Activated T-cell treated with anti-CD3 and anti-CD28 coated beads, Interleukin-2, amount 50 U/mL, for 72 hours (primary cell): ENCODE measurements at regions not wholly inside any gene's neighbourhood (a gene's known extent, or its start where the extent isn't known, plus 50 kb on each side); places are given as distances from the start of the nearest gene placed in this dataset.
"Not testable (repeated sequence)": the region's sequence is repeated elsewhere in the genome, so short reads cannot be mapped to it uniquely, and the experiment has no call there.

Experiments
- ATAC-seq, 2 donors: fragments of 150-1000 bp; cut with Tn5 transposase; replicated peaks in 1 of 2; 2 replicates each; pipeline ENCODE4 v1.10.0; 2021; ENCODE audit warnings: moderate library complexity in 2 of 2, mild to moderate bottlenecking in 1 of 2
- DNase-seq, 2 donors: peaks; one replicate each; pipeline ENCODE4 v3.0.0; 2021 to 2022; ENCODE audit warnings: mixed read lengths in 1 of 2
- H3K27ac Mint-ChIP-seq: one replicate; pipeline ENCODE4 v1.8.0; 2022; ENCODE audit warnings: mild to moderate bottlenecking, moderate library complexity, mixed read lengths
- H3K27me3 Mint-ChIP-seq: one replicate; pipeline ENCODE4 v1.8.0; 2022; ENCODE audit warnings: low read depth, mixed read lengths
- H3K36me3 Mint-ChIP-seq, 2 donors: one replicate each; pipeline ENCODE4 v1.8.0; 2022; ENCODE audit warnings: mixed read lengths in 2 of 2, mild to moderate bottlenecking in 1 of 2; ENCODE audit not compliant: insufficient read depth in 2 of 2
- H3K4me1 Mint-ChIP-seq: one replicate; pipeline ENCODE4 v1.8.0; 2022; ENCODE audit warnings: low read depth, mixed read lengths
- H3K4me3 Mint-ChIP-seq, 2 donors: one replicate each; pipeline ENCODE4 v1.8.0; 2022; ENCODE audit warnings: mild to moderate bottlenecking in 2 of 2, mixed read lengths in 2 of 2, moderate library complexity in 2 of 2
- H3K9me3 Mint-ChIP-seq, 2 donors: one replicate each; pipeline ENCODE4 v1.8.0; 2022; ENCODE audit warnings: mixed read lengths in 2 of 2

DNA sequence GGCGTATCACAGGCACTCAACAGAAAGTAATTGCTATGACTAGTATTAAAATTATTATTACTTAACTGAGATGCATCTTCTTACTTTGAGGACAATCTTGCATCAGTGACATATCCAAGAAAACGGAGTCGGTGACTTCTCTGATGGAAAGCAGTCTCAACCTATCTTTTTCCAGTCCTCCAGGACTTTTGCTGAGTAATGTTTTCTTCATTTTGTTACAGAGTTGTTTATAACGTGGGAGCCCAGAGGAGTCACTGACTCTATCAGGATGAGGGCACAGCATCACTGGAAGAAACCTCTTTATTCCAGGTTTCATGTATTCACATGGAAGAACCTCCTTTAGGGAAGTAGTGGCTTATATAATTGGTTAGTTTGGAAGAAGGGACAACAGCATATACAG lies 51.5 kb upstream of the MELK start:
- no peak overlapping the region for H3K4me3 Mint-ChIP-seq
- H3K4me1 Mint-ChIP-seq: no peaks in the 10 kb centered on the region
- ATAC-seq: no peak
- H3K27ac Mint-ChIP-seq: no peak overlapping the region
- no peaks in the 10 kb centered on the region for H3K9me3 Mint-ChIP-seq
- H3K36me3 Mint-ChIP-seq: no peaks in the 10 kb centered on the region
- DNase-seq: no peak
- H3K27me3 Mint-ChIP-seq: no peaks in the 10 kb centered on the region

DNA sequence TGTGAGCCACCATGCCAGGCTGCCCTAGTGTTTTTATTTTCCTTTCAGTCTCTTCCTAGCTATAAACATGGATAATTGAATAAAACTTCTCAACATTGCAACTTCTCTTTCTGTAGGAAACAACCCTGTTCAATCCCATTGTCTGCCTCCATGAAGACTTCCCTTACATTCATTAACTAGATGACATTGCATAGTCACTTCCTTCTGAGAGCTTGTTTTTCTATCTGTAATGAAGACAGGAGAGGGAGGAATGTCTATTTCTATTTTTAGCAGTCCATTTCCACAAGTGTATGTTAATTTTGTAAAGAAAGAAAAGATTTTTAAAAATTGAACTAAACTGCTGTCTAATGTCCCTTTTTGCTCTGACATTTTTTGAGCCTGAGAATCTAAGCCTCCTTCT lies 55.6 kb upstream of the MELK start:
- Mint-ChIP-seq H3K36me3 (no peaks in the 10 kb centered on the region), H3K27ac (no peak overlapping the region), H3K4me1 (no peaks in the 10 kb centered on the region), H3K27me3 (no peaks in the 10 kb centered on the region), H3K4me3 (no peak overlapping the region), H3K9me3 (no peaks in the 10 kb centered on the region)
- ATAC-seq (no peak), DNase-seq (no peak)

DNA sequence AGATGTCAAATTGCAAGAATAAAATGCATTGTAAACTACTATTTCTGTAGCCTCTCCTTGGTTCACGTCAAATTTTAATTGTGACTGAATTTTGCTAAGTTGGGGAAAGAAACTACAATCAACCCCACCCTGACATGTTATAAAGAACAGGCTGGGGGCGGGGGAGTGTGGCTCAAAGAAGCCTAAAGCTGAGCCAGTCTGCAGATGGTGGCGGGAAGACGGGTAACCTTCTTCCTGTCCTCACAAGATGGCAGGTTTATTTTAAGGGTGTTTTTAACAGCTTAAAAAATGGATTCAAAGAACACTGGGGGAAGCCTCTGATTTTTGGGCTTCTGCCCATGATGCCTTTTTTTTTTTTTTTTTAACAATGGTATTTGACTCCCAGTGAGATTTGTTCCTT lies 68.5 kb upstream of the MELK start:
- no peaks in the 10 kb centered on the region for H3K36me3 Mint-ChIP-seq
- no peak overlapping the region for H3K27ac Mint-ChIP-seq
- H3K27me3 Mint-ChIP-seq: no peaks in the 10 kb centered on the region
- H3K4me3 Mint-ChIP-seq: no peak overlapping the region
- no peaks in the 10 kb centered on the region for H3K9me3 Mint-ChIP-seq
- ATAC-seq (no peak), DNase-seq (no peak)
- H3K4me1 Mint-ChIP-seq: peaks cover 15% of the 10 kb centered on the region

DNA sequence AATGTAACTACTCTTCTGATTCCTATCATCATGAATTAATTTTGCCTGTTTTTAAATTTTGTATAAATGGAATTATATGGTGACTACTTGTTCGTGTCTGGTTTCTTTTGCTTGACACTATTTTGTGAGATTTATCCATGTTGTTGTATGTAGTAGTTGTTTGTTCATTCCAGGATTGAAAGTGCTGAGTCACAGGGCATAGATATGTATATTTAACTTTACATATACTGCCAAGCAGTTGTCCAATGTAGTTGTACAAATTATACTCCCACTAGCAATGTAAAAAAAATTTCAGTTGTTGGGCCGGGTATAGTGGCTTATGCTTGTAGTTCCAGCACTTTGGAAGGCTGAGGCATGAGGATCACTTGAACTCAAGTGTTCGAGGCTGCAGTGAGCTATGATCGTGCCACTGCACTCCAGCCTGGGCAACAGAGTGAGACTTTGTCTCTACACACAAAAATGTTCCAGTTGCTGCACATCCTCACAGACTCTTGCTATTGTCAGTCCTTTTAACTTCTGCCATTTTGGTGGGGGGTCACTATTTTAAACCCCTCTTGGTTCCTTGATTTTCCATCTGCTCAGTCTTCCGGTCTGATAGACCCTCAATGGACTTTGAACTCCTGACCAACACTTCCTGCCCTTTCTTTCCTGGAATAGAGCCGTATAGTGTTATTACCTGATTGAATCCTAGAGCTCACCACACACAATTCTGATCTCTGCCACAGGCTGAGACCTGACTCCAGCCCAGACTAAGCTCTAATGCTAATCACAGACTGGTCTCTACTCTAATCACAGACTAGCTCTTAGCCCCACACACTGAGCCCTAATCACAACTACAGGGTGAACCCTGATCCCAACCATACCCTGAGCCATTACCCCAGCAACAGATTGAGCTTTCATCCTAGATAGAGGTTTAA lies 69.3 kb upstream of the MELK start:
- Mint-ChIP-seq H3K9me3 (no peaks in the 10 kb centered on the region), H3K27me3 (no peaks in the 10 kb centered on the region), H3K4me3 (peak overlapping the region in 1 of 2 donors; percentile 1), H3K27ac (no peak overlapping the region), H3K36me3 (no peaks in the 10 kb centered on the region), H3K4me1 (peaks cover 15% of the 10 kb centered on the region)
- DNase-seq: no peak
- ATAC-seq: peak; percentile 51 to 58

DNA sequence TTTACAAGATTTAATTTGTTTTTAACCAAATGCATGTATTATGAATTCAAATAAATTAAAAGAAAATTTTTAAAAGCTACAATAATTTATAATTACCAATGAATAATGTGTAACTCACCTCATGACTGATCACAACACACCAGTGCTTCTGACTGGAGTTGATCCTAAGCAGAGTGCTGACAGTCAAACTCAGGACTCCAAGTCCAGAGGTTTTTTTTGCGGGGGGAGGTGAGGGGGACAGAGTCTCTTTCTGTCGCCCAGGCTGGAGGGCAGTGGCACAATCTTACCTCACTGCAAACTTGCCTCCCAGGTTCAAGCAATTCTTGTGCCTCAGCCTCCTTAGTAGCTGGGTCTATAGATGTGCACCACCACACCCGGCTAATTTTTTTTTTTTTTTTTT lies 71.0 kb upstream of the MELK start:
- Mint-ChIP-seq H3K27ac (no peak overlapping the region), H3K9me3 (no peaks in the 10 kb centered on the region), H3K27me3 (no peaks in the 10 kb centered on the region)

DNA sequence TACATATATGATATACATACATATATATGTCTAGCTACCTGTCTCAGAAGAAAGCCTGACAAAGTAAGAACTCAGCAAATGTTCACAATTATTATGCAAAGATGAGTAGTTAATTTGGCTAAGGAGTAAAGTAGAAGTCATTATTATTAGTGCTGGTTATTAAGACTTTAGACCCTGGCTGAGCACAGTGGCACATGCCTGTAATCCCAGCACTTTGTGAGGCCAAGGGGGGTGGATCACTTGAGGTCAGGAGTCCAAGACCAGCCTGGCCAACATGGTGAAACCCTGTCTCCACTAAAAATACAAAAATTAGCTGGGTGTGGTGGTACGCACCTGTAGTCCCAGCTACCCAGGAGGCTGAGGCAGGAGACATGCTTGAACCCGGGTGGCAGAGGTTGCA lies 71.8 kb upstream of the MELK start:
- not testable (repeated sequence) for H3K27me3 Mint-ChIP-seq, DNase-seq, H3K4me3 Mint-ChIP-seq, ATAC-seq, H3K36me3 Mint-ChIP-seq, H3K9me3 Mint-ChIP-seq, H3K27ac Mint-ChIP-seq
- peaks cover 15% of the 10 kb centered on the region for H3K4me1 Mint-ChIP-seq

More for the DNA sequence above, 71.0 kb upstream of the MELK start:
- DNase-seq (no peak), ATAC-seq (no peak)
- Mint-ChIP-seq H3K4me3 (no peak overlapping the region), H3K36me3 (no peaks in the 10 kb centered on the region), H3K4me1 (peaks cover 15% of the 10 kb centered on the region)

DNA sequence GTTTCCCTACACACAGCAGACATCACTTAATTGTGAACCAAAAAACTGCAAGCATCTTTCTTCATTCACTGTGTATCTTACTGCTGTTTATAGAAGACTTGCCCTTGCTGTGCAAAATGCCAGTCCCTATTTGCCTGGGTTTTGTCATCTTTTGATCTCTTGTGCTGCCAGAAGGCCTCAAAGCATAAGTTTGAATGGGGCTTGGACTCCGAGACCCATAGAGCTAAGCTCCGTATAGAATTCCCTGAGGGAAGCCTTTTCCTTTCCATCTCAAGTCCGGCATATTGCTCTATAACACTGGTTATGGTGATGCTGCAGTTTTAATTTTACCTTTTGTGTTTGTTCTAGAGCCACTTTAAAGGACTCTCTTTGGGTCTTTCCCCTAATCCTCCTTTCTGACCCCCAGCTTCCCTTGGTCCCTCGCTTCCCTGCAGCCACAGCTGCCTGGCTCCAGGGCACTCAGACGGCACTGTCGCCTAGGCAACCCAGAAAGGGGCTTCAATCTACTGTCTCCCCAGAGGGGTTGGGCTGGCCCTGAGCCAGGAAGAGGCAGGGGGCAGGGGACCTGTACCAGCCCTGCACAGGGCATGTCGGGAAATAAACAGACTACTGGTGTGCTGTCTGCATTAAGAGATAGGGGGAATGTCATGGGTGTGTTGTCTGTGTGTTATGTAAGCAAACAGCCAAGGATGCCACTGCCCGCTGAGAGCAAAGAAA lies 73.4 kb upstream of the MELK start:
- Mint-ChIP-seq H3K27ac (no peak overlapping the region), H3K27me3 (no peaks in the 10 kb centered on the region), H3K4me1 (peaks cover 22% of the 10 kb centered on the region), H3K9me3 (peaks cover 0 to 4% of the 10 kb centered on the region in 2 donors), H3K36me3 (no peaks in the 10 kb centered on the region), H3K4me3 (no peak overlapping the region)
- ATAC-seq (no peak), DNase-seq (no peak)

DNA sequence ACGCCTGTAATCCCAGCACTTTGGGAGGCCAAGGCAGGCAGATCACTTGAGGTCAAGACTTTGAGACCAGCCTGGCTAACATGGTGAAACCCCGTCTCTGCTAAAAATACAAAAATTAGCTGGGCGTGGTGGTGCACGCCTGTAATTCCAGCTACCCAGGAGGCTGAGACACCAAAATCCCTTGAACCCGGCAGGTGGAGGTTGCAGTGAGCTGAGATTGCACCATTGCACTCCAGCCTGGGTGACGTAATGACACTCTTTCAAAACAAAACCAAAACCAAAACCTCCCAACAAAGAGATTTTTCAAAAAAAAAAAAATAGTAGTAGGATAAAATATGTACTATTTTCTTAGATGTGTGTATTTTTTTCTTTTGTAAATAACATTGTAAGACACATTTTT lies 79.1 kb upstream of the MELK start:
- ATAC-seq (peak; percentile 51 to 58), DNase-seq (peak; percentile 35 to 51)
- H3K4me3 Mint-ChIP-seq: peak overlapping the region; percentile 80 to 83
- peak overlapping the region; percentile 93 for H3K27ac Mint-ChIP-seq
- H3K27me3 Mint-ChIP-seq, H3K9me3 Mint-ChIP-seq, H3K36me3 Mint-ChIP-seq: not testable (repeated sequence)
- H3K4me1 Mint-ChIP-seq: peaks cover 45% of the 10 kb centered on the region

DNA sequence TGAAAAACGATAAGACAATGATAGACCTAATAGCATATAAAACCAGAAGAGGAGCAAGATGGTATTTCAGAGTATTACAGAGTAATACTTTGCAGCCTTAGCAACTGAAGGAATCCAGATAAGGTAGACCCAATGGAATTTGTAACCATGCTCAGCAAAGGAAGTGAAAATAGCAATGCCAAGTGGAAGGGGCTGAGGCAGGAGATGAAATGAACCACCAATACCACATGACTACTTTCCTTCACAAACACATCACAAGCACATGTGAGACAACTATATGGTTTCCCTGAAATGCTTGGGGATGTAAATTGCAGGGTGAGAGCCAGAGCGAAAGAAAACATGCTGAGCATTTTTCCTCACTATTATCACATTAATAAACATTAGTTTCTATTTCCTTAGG lies 79.8 kb upstream of the MELK start:
- Mint-ChIP-seq H3K27me3 (no peaks in the 10 kb centered on the region), H3K4me3 (peak overlapping the region; percentile 78 to 80), H3K9me3 (peaks cover 0 to 4% of the 10 kb centered on the region in 2 donors), H3K36me3 (no peaks in the 10 kb centered on the region), H3K4me1 (peaks cover 51% of the 10 kb centered on the region), H3K27ac (peak overlapping the region; percentile 89)
- DNase-seq (peak; percentile 8 to 19), ATAC-seq (peak; percentile 50 to 67)

DNA sequence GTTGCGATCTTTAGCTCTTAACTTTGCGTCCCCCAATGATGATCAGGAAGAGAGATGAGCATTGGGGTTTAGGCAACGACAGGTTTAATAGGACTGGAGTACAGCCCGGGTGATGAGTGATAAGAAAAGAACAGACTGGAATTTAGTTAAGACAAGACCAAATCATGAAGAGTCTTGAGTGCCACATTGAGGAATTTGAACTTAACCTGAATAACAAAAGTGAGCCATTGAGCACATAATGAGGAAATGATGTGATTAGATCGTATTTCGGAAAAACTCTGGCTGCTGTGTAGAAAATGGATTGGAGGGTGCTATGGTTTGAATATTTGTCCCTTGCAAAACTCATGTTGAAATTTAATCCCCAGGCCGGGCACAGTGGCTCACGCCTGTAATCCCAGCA lies 83.2 kb upstream of the MELK start:
- Mint-ChIP-seq H3K27ac (no peak overlapping the region), H3K27me3 (no peaks in the 10 kb centered on the region), H3K9me3 (no peaks in the 10 kb centered on the region), H3K36me3 (peaks cover 0 to 2% of the 10 kb centered on the region in 2 donors), H3K4me1 (peaks cover 64% of the 10 kb centered on the region), H3K4me3 (no peak overlapping the region)
- DNase-seq: no peak
- no peak for ATAC-seq

DNA sequence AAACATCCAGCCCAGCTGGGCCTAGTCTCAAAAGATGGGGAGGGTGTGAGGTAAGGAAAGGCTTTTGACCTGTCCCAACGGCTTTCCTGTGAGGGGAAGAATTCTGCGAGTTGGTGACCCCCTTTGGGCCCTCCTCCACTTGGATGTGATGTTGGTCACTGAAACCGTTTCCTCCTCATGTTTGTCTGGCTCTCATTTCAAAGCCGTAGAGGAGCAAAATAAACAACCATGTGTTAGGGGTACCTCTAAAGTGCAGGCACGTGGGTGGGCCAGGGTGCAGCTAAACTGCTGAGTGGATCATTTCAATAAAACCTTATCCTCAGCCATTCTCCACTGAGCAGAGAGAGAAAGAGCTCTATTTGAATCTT lies 84.3 kb upstream of the MELK start:
- Mint-ChIP-seq H3K27me3 (no peaks in the 10 kb centered on the region), H3K4me3 (peak overlapping the region; percentile 92 to 94), H3K36me3 (peaks cover 0 to 2% of the 10 kb centered on the region in 2 donors), H3K4me1 (peaks cover 67% of the 10 kb centered on the region), H3K27ac (peak overlapping the region; percentile 94), H3K9me3 (no peaks in the 10 kb centered on the region)
- DNase-seq: peak in 1 of 2 donors; percentile 25
- ATAC-seq: no peak

DNA sequence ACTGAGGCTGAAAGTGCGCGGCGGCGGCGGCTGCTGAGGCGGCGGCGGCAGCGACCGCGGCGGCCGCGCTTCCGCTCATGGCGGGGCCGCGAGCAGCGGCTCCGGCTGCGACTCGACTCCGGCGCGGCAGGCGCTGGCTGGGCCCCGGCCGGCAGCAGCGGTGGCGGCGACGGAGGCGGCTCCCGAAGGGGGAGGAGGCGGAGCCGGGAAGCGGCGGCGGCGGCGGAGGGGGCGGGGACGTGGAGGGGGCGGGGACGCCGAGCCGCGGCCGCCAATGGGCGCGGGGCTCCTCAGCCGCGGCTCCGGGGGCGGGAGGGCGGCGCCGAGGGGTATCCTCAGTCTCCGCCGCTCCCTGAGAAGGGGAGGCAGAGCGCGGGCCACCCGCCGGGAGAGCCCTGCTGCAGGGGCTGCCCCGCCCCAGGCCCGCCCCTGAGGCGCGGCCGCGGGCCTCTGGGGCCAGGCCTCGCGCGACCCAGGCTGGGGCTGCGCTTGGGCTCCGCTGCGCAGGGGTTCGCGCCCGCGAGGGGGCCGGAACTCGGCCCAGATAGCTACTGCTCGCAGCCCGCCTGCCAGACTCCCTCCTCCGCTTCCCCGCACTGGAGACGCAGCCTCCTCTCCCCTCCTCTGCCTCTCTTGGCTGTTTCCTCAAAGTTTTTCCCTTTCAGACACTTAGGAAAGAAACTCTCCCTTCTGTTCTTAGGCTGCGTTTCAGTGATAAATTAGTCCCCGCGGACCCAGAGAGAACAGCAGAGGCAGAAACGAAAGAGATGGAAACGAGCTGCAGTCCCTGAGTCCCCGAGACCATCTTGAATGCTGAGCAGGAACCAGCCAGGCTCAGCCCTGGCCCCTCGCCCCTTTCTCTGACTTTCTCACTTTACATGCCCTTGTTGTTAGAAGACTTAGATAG lies 85.0 kb upstream of the MELK start:
- peak; percentile 96 to 97 for ATAC-seq

More for the DNA sequence above, 85.0 kb upstream of the MELK start:
- DNase-seq: peak; percentile 94 to 95
- peak overlapping the region; percentile 94 for H3K27ac Mint-ChIP-seq
- peaks cover 0 to 2% of the 10 kb centered on the region in 2 donors for H3K36me3 Mint-ChIP-seq
- H3K4me1 Mint-ChIP-seq: peaks cover 64% of the 10 kb centered on the region
- peak overlapping the region; percentile 92 to 94 for H3K4me3 Mint-ChIP-seq
- H3K9me3 Mint-ChIP-seq: no peaks in the 10 kb centered on the region
- no peaks in the 10 kb centered on the region for H3K27me3 Mint-ChIP-seq
